ENCODE measurements at regions not wholly inside any gene's neighbourhood (a gene's known extent, or its start where the extent isn't known, plus 50 kb on each side); places are given as distances from the start of the nearest gene placed in this dataset.

- TF ChIP-seq CTCF (conservative IDR thresholded peaks at IDR 0.05; ENCODE audit: low read length) (no peak), EZH2phosphoT487 (IDR thresholded peaks at IDR 0.05; ENCODE audit: borderline replicate concordance) (no peak)
Observed at GRCh38 chr12:19916974-19917373, 451.4 kb upstream of the PDE3A start.
